Skeletal muscle tissue (tissue), 3 donors: ENCODE measurements at regions not wholly inside any gene's neighbourhood (a gene's known extent, or its start where the extent isn't known, plus 50 kb on each side); places are given as distances from the start of the nearest gene placed in this dataset.

ENCODE experiments used
- H3K27ac ChIP-seq: one replicate; pipeline ENCODE4 v1.7.0; 2013; ENCODE audit warnings: mild to moderate bottlenecking, low read depth, low read length, inconsistent platforms
- H3K27me3 ChIP-seq, 3 donors: one replicate each; pipeline ENCODE4 v1.7.0; 2013; ENCODE audit warnings: low read length in 3 of 3; ENCODE audit not compliant: control insufficient read depth in 3 of 3, insufficient read depth in 3 of 3
- H3K36me3 ChIP-seq, 3 donors: one replicate each; pipeline ENCODE4 v1.7.0; 2013; ENCODE audit warnings: low read length in 3 of 3; ENCODE audit not compliant: control insufficient read depth in 3 of 3, insufficient read depth in 3 of 3
- H3K4me1 ChIP-seq, 3 donors: one replicate each; pipeline ENCODE4 v1.7.0; 2013; ENCODE audit warnings: low read length in 3 of 3, mild to moderate bottlenecking in 3 of 3; ENCODE audit not compliant: control insufficient read depth in 3 of 3, insufficient read depth in 3 of 3
- H3K4me3 ChIP-seq, 3 donors: one replicate each; pipeline ENCODE4 v1.7.0; 2013; ENCODE audit warnings: low read length in 3 of 3
- H3K9ac ChIP-seq, 3 donors: one replicate each; pipeline ENCODE4 v1.7.0; 2013; ENCODE audit warnings: low read length in 3 of 3, mild to moderate bottlenecking in 3 of 3, moderate library complexity in 2 of 3, low read depth in 1 of 3
- H3K9me3 ChIP-seq, 3 donors: one replicate each; pipeline ENCODE4 v1.7.0; 2013; ENCODE audit warnings: low read length in 3 of 3; ENCODE audit not compliant: control insufficient read depth in 3 of 3
- donor health status: Osteomylitis.

GRCh38 chr3:75110741-75111140 is 496.3 kb upstream of the CNTN3 start:
- H3K4me1 ChIP-seq: no peaks in the 10 kb centered on the region
- H3K9ac ChIP-seq: no peak overlapping the region
- no peak overlapping the region for H3K4me3 ChIP-seq
- no peaks in the 10 kb centered on the region for H3K9me3 ChIP-seq
- H3K36me3 ChIP-seq: no peaks in the 10 kb centered on the region
- no peaks in the 10 kb centered on the region for H3K27me3 ChIP-seq
- no peak overlapping the region for H3K27ac ChIP-seq

DNA sequence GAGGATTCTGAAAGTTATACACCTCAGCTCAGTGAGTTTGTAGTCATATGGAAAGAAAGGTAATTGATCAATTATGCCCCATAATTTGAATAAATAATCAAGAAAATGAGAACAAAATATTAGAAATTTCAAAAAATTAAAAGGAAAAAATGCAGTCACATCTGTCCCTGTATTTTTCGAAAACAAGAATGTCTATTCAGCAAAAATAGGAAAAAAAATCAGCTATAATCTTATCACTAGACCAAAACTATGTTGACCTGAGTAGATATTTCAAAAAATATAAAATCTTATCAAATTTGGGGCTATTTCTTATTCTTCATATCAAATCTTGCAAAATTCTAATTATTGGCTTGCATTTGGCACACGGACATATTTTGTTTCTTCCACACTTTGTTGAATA is 501.2 kb upstream of the CNTN3 start:
- H3K9ac ChIP-seq: no peak overlapping the region
- no peaks in the 10 kb centered on the region for H3K4me1 ChIP-seq
- H3K27me3 ChIP-seq: no peaks in the 10 kb centered on the region
- H3K36me3 ChIP-seq: no peaks in the 10 kb centered on the region
- H3K27ac ChIP-seq: no peak overlapping the region
- no peak overlapping the region for H3K4me3 ChIP-seq
- no peaks in the 10 kb centered on the region for H3K9me3 ChIP-seq

GRCh38 chr3:75118779-75119178 is 504.3 kb upstream of the CNTN3 start:
- Histone ChIP-seq H3K36me3 (no peaks in the 10 kb centered on the region), H3K27ac (no peak overlapping the region), H3K4me1 (no peaks in the 10 kb centered on the region), H3K4me3 (no peak overlapping the region), H3K27me3 (no peaks in the 10 kb centered on the region), H3K9me3 (no peaks in the 10 kb centered on the region), H3K9ac (no peak overlapping the region)

DNA sequence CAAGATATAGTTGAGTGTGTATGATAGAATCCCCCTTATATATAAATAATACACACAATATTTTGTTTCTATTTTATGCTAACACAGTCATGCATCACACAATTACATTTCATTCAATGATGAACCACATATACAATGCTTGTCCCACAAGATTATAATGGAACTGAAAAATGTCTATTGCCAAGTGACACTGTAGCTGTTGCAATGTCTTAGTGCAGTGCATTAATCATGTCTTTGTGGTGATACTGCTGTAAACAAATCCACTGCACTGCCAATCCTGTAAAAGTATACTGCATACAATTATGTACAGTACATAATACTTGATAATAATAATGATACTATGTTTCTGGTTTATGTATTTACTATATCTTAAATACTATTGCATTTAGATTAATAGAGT is 512.1 kb upstream of the CNTN3 start:
- Histone ChIP-seq H3K9ac (no peak overlapping the region), H3K9me3 (no peaks in the 10 kb centered on the region), H3K4me1 (no peaks in the 10 kb centered on the region), H3K27me3 (no peaks in the 10 kb centered on the region), H3K36me3 (no peaks in the 10 kb centered on the region), H3K27ac (no peak overlapping the region), H3K4me3 (no peak overlapping the region)

- Histone ChIP-seq H3K27me3 (no peaks in the 10 kb centered on the region), H3K27ac (no peak overlapping the region), H3K4me1 (no peaks in the 10 kb centered on the region), H3K9ac (no peak overlapping the region), H3K4me3 (no peak overlapping the region), H3K9me3 (no peaks in the 10 kb centered on the region), H3K36me3 (no peaks in the 10 kb centered on the region)
These were observed 514.6 kb upstream of the CNTN3 start for GRCh38 chr3:75129101-75129500.

DNA sequence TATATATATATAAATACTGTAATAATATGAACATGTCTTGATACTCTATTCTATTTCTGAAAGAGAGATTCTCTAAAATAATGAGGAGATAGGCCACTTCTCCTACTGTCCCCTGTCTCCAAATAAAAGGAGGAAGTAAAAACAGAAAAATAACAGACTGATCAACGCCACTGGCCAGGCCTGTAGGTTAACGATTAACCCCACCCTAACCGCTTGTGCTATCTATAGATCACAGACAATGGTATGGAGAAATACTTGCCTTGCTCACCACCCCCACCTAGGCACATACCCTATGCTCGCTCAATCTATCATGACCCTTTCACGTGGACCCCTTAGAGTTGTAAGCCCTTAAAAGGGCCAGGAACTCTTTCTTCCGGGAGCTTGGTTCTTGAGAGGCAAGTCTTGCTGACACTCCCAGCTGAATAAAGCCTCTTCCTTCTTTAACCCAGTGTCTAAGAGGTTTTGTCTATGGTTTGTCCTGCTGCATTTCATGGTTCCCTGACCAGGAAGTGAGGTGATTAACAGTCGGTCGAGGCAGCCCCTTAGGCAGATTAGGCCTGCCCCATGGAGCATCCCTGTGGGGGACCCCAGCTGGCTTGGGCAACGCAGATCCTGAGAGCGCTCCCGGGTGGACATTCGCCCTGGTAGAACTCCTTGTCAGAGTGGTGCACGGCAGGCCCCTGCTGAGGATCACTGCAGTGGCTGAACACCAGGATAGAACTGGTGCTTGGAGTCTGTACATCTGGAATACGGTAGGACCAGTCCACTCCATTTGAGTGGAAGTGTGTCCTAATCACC is 521.8 kb upstream of the CNTN3 start:
- H3K4me1 ChIP-seq: no peaks in the 10 kb centered on the region
- no peak overlapping the region for H3K4me3 ChIP-seq
- no peaks in the 10 kb centered on the region for H3K36me3 ChIP-seq
- no peak overlapping the region for H3K27ac ChIP-seq
- no peaks in the 10 kb centered on the region for H3K9me3 ChIP-seq
- H3K9ac ChIP-seq: no peak overlapping the region
- no peaks in the 10 kb centered on the region for H3K27me3 ChIP-seq

- Histone ChIP-seq H3K4me3 (no peak overlapping the region), H3K36me3 (no peaks in the 10 kb centered on the region), H3K27me3 (no peaks in the 10 kb centered on the region), H3K9me3 (no peaks in the 10 kb centered on the region), H3K27ac (no peak overlapping the region), H3K4me1 (no peaks in the 10 kb centered on the region), H3K9ac (no peak overlapping the region)
These were observed 523.9 kb upstream of the CNTN3 start for GRCh38 chr3:75138345-75138744.

- Histone ChIP-seq H3K27me3 (no peaks in the 10 kb centered on the region), H3K27ac (no peak overlapping the region), H3K4me1 (no peaks in the 10 kb centered on the region), H3K9ac (no peak overlapping the region), H3K9me3 (no peaks in the 10 kb centered on the region), H3K4me3 (no peak overlapping the region), H3K36me3 (no peaks in the 10 kb centered on the region)
These were observed 523.1 kb upstream of the FRG2C start for GRCh38 chr3:75140904-75141615.

DNA sequence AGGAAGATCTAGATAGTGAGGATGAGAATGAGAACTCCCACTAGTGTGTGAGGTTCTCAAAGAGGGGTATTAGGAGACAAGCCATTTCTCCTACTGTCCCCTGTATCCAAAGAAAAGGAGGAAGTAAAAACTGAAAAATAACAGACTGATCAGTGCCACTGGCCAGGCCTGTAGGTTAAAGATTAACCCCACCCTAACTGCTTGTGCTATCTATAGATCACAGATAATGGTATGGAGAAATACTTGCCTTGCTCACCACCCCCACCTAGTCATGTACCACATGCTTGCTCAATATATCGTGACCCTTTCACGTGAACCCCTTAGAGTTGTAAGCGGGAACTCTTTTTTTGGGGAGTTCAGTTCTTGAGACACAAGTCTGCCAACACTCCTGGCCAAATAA is 519.7 kb upstream of the FRG2C start:
- Histone ChIP-seq H3K36me3 (no peaks in the 10 kb centered on the region), H3K27me3 (no peaks in the 10 kb centered on the region), H3K9me3 (no peaks in the 10 kb centered on the region), H3K4me1 (no peaks in the 10 kb centered on the region), H3K27ac (no peak overlapping the region), H3K9ac (no peak overlapping the region), H3K4me3 (no peak overlapping the region)

DNA sequence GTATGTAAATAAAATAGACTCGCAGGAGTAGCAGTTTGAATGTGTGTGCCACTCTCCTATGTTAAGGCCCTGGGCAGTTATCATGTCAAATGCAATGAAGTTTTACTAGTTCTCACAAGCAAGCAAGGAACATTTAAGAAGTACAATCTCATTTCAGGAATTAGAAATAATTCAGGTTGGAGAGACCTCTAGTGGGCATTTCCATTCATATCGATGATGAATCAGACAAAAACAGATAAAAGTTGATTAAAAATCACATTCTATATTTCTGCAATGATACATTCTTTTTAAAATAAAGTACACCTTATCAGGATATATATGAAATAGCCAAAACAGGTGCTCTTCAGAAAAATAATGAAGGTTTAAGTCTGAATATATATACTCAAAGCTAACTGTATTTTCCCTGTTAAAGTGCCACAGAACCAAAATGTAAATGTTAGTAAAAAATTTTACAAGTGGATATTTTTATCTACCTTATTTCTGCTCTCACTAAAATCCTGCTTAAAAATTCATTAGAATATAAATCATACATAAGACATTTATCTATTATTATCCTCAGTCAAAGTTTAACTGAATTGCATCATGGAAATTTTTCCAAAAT is 492.4 kb upstream of the FRG2C start:
- Histone ChIP-seq H3K4me3 (no peak overlapping the region), H3K4me1 (no peaks in the 10 kb centered on the region), H3K9ac (no peak overlapping the region), H3K27ac (no peak overlapping the region), H3K9me3 (no peaks in the 10 kb centered on the region), H3K36me3 (no peaks in the 10 kb centered on the region), H3K27me3 (peaks cover 0 to 3% (median 0%) of the 10 kb centered on the region in 3 donors)
